Stimulated activated CD4-positive, alpha-beta T cell treated with anti-CD3 and anti-CD28 coated beads, Interleukin-12 subunit alpha, Interleukin-12 subunit beta, amount 100 ng/mL, for 24 hours (primary cell): ENCODE measurements at regions not wholly inside any gene's neighbourhood (a gene's known extent, or its start where the extent isn't known, plus 50 kb on each side); places are given as distances from the start of the nearest gene placed in this dataset.

Experiments used
- DNase-seq, 2 experiments: peaks; one replicate each; pipeline ENCODE4 v3.0.0-alpha.2; 2020; ENCODE audit warnings: low read depth in 2 of 2

- DNase-seq: no peak
Observed at GRCh38 chrX:5086388-5086787, 1142.3 kb downstream of the NLGN4X start.

DNA sequence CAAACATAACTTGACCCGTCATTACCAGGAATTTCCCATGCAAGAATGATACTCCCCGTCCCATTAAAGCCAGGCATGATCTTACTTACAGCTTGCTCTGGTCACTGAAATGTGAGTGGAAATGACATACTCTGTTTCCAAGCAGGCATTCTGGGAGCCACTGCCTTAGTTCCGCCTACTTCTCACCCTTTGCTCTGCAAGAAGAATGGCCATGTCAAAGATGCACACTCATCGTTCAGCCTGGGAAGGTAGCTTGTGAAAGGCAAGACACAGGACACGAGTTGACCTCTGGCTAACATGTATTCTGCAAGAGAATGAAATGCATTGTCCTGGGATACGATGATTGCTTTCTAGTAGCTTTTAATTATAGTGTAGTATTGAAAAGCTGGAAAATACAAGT, 1144.4 kb downstream of the NLGN4X start:
- DNase-seq: no peak

GRCh38 chrX:5082705-5083104, 1146.0 kb downstream of the NLGN4X start:
- no peak for DNase-seq

DNA sequence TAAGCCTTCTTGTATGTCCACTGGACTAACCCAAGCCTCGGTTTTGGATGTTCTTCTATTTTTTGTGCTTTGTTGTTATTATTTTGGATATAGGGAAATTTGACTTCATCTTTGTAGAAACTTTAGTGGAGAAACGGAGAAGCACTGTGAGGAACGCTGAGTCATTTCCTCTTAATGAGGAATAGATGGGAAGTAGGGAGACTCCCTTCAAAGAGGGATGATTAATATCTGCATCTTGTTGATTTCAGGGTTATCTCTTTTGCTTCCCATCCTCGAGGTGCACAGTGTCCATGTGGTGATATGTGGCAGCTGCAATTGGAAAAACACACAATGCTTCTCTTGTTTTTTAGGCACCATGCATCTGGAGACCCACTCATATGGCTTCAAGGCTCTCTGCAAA, 1147.9 kb downstream of the NLGN4X start:
- no peak for DNase-seq

- no peak for DNase-seq
Observed at GRCh38 chrX:5068550-5068949, 1160.1 kb downstream of the NLGN4X start.

- no peak for DNase-seq
Observed at GRCh38 chrX:5057786-5058185, 1170.9 kb downstream of the NLGN4X start.

DNA sequence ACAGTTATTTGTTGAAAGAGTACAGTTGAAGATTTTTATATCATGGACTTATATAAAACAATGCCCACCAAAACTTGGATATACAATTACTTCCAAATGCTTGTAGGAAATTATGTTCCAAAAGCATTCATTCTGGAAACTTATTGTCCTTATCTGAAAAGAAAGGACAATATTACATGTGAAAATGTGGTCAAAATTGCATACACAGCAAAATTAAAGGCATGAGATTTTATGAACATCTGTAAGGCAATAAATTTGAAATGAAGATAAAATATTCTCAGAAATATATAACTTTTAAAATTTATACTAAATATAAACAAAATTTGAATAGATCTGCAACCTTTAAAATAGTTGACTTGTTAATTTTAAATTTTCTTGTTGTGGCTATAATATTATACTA, 1173.8 kb downstream of the NLGN4X start:
- no peak for DNase-seq

GRCh38 chrX:5051831-5052491, 1176.7 kb downstream of the NLGN4X start:
- no peak for DNase-seq

GRCh38 chrX:5042563-5042962, 1186.1 kb downstream of the NLGN4X start:
- DNase-seq: no peak

GRCh38 chrX:5031792-5032191, 1196.9 kb downstream of the NLGN4X start:
- no peak for DNase-seq

DNA sequence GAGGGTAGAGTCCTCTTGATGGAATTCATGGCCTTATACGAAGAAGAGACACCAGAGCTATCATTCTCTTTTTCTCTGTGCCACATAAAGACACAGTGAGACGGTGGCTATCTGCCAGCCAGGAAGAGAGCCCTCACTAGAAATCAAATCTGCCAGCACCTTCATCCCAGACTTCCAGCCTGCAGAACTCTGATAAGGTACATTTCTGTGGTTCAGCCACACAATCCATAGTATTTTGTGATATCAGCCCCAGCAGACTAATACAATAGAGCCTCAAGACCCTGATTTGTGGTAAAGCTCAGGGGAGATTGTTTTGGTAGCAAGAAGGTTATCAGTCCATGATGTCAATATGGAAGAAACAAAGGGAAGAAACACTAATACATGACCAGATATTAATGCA, 1213.2 kb downstream of the NLGN4X start:
- no peak for DNase-seq

GRCh38 chrX:4994855-4995254, 1233.8 kb downstream of the NLGN4X start:
- DNase-seq: no peak

DNA sequence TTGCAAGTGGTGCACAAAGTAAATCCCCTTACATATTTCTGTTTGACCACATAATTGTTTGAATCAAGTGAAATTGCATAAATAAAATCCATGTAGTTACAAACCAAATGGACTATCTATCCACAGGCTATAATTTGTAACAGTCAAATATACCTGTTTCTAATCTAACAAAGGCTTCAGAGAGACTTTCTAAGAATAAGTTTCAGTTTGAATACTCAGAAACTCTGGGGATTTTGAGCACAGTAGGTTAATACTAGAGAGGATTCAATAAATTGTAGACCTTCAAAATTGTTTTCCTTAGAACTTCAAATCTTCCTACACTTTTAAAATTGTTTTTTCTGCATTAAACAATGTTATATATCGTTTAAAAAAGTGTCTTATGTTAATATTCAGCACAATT, 1250.1 kb downstream of the NLGN4X start:
- DNase-seq: no peak

DNA sequence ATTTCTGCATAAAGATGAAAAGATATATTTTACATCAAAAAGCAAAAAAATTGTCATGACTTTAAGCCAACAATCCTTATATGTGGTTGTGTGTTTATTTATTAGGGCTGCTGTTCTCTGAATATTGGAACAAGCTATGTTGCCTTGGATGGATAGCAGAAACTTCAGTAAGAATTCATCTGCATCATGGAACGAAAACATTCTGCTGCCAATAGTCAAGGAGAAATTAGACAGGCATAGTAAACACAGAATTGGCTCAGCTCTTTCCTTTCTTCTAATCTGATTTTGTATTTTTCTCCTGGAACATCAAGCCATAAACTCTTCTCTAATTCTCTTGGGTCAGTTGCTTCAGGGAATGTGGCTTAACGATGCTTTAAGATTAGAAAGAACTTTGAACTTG, 1257.0 kb downstream of the NLGN4X start:
- DNase-seq: no peak

DNA sequence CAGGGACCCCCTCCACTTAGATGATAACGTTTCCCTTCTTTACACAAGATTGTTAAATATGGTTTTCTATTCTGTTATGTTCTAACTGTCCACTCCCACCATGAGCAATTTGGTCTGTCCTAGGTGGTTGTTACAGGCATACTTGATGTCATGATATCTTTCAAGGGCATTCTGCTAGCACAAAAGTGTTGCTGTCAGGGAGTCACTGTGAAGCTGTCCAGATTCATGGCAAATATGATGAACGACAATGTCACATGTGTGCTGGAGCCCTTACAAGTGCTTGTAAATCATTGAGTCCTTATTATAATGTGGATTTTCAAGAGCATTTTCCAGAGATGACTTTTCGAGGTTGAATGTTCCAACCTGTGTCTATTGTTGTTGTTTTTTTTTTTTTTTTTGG, 1250.7 kb upstream of the PRKX start:
- no peak for DNase-seq

DNA sequence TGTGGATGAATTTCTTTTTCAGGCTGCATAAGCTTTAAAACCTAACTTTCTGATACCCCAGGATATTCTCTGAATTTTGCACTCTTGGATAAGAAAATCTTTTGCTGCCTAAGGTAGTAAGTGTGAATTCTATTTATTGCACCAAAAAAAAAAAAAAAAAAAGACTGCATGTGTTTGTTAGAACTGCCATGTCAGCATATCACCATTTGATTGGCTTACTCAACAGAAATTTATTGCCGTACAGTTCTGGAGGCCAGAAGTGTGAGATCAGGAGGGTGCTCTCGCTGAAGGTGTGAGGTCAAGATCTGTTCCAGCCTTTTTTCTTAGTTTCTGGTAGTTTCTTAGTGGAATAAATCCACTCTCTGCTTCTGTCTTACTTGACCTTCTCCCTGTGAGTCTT, 1250.0 kb upstream of the PRKX start:
- DNase-seq: no peak

DNA sequence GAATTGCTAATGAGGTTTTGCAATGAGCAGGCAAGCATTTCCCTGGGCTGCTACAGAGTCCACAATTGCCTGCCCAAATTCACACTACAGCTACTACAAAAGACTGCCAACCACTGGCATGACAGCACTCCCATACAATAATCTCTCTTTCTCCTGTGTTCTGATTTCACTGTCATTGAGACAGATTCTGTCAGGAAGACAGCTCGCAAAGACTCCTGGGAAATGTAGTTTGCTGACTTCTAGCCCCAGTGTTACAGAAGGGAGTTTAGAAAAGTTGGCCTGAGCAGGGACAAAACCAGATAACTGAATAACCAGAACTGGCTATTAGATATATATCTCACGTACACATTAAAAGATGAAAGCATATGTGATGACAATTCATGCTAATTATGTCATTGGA, 1231.3 kb upstream of the PRKX start:
- DNase-seq: no peak

DNA sequence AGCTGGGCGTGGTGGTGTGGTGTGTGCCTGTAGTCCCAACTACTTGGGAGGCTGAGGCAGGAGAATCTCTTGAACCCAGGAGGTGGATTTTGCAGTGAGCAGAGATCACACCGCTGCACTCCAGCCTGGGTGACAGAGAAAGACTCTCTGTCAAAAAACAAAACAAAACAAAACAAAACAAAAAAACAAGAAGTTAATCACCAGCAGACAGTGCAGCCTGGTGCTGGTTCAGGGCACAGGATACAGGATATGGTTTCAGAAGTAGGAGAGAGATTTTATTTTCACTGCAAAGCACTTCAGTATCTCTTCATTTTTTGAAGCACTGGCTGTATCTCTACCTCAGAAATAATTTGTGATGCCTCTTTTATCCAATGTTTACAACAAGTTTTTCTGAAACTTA, 1222.9 kb upstream of the PRKX start:
- DNase-seq: no peak

GRCh38 chrX:4935846-4936245, 1222.4 kb upstream of the PRKX start:
- no peak for DNase-seq

DNA sequence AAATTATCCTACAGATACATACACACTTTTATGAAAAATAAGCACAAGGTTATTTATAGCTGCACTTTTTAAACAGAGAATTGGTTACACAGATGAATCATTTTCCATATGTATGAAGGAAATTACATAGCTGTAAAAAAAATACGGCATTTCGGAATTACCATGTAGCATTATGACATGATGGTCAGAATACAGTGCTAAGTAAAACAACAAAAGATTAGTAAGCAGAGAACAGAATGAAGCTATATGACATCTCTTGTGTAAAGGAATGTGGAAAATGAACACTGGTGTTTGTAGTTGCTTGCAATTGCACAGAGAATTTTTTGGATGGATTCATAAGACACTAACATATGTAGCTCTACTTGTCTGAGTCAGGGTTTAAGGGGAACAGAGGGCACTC, 1222.0 kb upstream of the PRKX start:
- no peak for DNase-seq

DNA sequence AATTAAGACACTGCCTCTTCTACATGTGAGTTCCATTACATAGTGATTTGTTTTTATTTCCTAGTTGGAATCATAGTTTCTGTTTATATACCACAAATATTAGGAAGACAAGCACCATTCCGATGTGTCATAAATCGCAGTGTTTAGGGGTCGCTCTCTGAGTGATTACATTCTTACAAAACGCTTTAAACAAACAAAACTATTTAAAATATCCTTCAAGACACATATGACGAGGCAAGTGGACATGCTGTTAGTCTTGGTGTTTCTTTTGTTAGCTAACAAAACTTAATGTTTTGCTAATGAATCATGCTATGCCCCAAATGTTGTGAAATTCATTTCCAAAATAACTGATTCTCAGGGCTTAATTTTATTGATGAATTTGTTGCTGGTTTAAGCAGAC, 1219.3 kb upstream of the PRKX start:
- DNase-seq: no peak

DNA sequence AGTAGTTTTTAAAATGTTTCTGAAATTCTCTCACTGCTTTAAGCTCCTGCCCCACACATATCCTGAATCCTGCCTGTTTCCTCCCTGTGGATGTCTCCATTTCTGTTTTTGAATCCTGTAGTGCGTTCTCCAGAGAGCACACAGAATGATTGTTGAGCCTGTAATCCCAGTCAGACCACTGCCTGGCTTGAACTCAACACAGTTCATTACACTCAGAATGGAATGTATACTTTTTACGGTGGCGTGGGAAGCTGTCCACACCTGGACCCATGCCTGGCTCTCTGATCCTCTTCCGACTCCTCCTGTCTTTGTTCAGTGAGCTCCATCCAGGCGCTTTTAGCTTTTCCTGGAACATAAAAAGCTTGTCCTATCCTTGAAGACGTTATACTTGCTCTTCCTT, 1217.0 kb upstream of the PRKX start:
- DNase-seq: no peak

DNA sequence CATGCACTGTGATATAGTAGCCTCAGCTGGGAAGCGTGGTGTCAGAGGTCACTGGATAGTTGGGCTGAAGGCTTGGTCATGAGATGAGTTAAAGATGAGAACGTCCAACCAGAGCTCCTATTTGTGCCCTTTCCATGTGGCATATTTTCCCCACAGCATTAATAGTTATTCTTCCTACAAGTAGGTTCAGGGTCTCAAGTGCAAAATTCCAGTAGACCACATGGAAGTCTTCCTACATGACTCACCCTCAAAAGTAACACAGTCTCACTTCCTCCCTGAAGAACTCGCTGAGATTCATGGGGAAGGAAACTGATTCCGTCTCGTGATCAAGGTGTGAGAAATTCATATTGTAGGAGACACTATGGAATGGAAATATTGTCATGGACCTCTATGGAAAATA, 1212.5 kb upstream of the PRKX start:
- DNase-seq: no peak

DNA sequence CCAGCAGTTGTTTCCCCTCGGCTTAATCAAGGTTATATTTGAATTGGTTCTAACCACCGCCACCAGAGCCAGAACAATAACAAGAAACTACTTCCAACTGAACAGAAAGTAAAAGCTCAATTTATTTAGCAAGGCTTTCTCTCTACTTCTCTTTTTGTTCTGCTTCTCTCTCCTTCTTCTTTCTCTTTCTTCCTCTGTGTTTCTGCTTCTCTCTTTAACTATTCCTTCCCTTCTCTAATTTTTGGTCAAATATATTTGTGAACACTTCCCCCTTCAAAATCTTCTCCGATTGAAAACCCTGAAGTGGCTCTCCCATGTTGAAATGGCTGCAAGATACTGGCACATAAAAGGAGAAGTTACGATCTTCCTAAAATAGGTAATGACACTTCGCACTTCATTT, 1195.9 kb upstream of the PRKX start:
- DNase-seq: no peak

GRCh38 chrX:4905576-4905975, 1192.1 kb upstream of the PRKX start:
- no peak for DNase-seq
